COLO829 (cell line): ENCODE measurements at regions not wholly inside any gene's neighbourhood (a gene's known extent, or its start where the extent isn't known, plus 50 kb on each side); places are given as distances from the start of the nearest gene placed in this dataset.
"Not testable (repeated sequence)": the region's sequence is repeated elsewhere in the genome, so short reads cannot be mapped to it uniquely, and the experiment has no call there.

Experiments used
- DNase-seq: peaks from one replicate; pipeline ENCODE4 v3.0.0; 2012; ENCODE audit warnings: low spot score

DNA sequence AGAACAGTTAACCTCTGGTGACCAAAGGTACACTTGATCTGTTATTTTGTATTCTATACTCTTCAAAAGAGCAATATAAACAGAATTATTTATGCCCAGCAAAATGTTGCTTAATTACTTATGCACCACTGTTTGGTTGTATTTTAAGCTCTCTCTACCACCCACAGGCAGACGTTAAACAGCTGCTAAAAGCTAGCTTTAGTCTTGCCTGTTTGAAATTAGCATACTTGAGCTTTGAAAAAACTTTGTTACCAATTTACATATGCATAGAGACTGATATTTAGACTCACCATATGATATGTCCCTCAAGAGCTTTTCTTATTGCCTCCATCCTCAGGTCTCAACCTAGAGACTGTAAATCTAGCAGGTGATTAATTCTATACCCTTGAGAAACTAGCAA is 426.9 kb downstream of the NR4A2 start:
- DNase-seq = no peak

DNA sequence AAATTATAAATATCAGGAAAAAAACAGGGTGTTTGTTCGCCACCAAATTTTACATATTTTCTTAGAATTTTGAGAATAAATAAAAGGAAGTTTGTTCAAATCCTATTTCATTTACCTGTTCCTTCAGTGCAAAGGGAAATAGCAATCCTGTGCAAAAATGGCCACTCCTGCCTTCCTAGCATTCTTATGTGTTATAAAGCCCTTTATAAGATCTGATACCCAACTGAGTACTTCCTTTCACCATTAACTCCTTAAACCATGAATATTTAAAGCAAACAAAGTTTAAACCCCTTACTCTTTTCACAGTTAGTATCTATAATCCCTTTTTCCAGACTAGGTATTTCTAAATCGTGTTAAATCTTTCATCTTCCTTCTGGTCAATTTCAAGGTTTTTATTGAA is 427.8 kb downstream of the NR4A2 start:
- DNase-seq = no peak

- no peak for DNase-seq
Measured at GRCh38 chr2:155902635-155903034, 429.9 kb downstream of the NR4A2 start.

DNA sequence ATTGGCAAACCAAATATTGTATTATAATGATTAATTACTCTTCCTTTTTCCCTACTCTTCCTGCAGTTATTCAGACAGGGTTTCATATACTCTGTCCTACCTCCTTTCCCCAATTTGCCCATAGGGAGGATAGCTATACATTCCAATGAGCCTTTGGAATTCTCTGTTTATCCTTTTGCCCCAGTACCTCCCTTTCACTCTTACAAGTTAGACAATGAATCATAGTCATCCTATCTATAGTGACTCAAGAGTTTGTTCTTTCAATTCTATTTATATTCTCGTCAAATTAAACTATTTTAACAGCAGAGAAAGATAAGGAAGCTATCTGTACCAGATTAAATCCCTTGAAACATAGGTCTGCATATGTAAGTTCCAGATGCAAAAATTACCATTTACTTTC is 437.5 kb downstream of the NR4A2 start:
- DNase-seq = peak; percentile 68

DNA sequence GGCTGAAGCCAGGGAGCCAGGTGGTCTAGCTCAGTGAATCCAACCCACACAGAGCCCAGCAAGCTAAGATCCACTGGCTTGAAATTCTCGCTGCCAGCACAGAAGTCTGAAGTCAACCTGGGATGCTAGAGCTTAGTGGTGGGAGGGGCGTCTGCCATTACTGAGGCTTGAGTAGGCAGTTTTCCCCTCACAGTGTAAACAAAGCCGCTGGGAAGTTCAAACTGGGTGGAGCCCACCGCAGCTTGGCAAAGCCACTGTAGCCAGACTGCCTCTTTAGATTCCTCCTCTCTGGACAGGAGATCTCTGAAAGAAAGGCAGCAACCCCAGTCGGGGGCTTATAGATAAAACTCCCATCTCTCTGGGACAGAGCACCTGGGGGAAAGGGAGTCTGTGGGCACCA is 452.1 kb downstream of the NR4A2 start:
- DNase-seq = not testable (repeated sequence)

DNA sequence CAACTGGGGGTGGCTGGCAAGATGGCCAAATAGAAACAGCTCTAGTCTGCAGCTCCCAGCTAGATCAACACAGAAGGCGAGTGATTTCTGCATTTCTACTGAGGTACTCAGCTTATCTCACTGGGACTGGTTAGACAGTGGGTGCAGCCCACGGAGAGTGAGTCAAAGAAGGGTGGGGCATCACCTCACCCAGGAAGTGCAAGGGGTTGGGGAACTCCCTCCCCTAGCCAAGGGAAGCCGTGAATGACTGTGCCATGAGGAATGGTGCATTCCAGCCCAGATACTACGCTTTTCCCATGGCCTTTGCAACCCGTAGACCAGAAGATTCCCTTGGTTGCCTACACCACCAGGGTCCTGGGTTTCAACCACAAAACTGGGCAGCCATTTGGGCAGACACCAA is 452.6 kb downstream of the NR4A2 start:
- DNase-seq = not testable (repeated sequence)

- no peak for DNase-seq
Measured at GRCh38 chr2:155872396-155872795, 460.1 kb downstream of the NR4A2 start.

- no peak for DNase-seq
Measured at GRCh38 chr2:155871940-155872339, 460.6 kb downstream of the NR4A2 start.

- DNase-seq = no peak
Measured at GRCh38 chr2:155867564-155867963, 465.0 kb downstream of the NR4A2 start.

GRCh38 chr2:155866477-155866876 is 466.0 kb downstream of the NR4A2 start:
- no peak for DNase-seq

GRCh38 chr2:155852156-155852555 is 480.4 kb downstream of the NR4A2 start:
- DNase-seq = no peak

- peak; percentile 72 for DNase-seq
Measured at GRCh38 chr2:155846259-155846658, 486.3 kb downstream of the NR4A2 start.

GRCh38 chr2:155844461-155844860 is 488.1 kb downstream of the NR4A2 start:
- DNase-seq = no peak

DNA sequence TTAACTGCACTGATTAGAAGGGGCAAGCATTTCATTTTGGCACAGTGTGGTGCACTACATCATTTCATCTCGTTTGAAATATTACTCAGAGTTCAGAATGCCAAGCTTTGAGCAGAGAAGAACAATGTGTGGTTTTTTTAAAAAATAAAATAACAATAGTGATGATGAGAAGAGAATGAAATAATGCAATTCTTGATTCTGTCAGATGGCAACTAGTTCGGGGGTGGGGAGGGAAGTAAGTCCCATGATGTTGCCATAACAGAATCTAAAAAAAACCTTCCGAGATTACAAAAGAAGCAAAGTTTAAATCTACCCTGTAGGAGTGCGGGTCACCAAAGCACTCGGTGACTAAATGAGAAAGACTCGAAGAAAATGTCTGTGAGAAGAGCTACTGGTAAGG is 490.4 kb downstream of the NR4A2 start:
- DNase-seq = peak; percentile 21

GRCh38 chr2:155841442-155841841 is 491.1 kb downstream of the NR4A2 start:
- DNase-seq = no peak

DNA sequence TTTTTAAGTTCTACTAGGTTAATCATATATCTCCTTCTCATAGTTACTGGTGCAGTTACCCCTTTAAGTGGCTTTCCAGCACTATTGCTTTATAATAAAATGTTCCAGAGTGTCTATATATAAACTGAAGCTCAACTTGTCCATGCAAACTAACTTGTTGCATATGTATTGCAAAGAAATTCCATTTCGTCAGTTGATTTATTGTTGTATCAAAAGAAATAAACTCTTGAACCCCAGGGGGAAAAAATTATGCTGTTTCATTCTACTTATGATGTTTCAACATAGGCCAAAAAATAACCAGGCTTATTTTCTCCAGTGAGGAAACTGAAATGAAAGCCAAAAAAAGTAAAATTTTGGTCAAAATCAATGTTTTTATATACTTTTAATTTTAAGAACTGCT is 491.9 kb downstream of the NR4A2 start:
- no peak for DNase-seq

- no peak for DNase-seq
Measured at GRCh38 chr2:155839991-155840390, 492.5 kb downstream of the NR4A2 start.

- DNase-seq = no peak
Measured at GRCh38 chr2:155839436-155839835, 493.1 kb downstream of the NR4A2 start.

DNA sequence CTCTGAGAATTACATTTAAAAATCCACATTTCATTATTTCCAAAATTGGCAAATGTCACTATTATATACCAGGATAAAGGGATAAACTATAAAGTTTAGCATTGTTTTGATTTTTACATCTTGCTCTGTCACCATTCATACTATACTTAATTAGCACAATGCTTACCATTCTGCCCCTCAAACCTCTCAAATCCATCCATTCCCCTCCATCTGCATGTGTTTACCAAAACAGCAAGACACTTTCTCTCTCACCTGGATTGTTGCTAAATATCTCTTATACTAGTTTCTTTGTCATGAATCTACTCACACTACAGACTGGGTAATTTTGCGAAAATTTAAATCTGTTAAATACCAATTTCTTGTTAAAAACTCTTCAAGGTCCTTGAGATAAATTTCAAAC is 496.1 kb downstream of the NR4A2 start:
- DNase-seq = no peak

DNA sequence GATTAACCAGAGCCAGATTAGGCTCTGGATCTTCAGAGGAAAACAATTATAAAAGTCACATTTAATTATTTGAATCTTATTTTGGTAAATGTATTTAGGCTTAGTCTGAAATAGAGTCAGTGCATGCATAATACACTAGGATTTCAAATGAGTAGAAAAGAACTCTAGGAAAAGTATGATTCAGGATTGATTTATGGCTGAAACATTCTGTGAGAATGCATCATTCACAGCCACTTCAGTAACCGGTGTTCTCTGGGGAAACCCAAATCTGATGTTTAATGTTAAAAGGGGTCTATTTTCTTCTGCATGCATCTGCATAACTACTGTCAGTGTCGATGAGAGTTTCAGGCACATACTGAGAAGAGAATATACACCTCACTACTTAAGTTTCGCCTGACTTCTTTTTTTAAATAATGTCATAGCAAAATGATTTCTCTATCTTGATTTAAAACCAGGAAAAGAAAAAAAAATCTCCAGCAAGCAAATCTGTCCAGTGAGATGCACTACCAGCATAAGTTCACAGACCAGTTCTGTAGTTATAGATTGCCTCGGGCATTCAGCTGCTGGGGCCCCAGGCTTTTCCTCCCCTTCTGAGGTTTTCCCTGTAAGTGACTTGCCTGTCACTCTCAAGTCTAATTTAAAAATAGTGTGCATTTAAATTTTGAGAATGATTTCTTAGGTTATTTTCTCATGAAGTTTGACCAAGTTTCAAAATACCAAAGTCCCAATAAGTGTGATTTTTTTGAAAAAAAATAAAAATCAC is 501.5 kb downstream of the NR4A2 start:
- no peak for DNase-seq

DNA sequence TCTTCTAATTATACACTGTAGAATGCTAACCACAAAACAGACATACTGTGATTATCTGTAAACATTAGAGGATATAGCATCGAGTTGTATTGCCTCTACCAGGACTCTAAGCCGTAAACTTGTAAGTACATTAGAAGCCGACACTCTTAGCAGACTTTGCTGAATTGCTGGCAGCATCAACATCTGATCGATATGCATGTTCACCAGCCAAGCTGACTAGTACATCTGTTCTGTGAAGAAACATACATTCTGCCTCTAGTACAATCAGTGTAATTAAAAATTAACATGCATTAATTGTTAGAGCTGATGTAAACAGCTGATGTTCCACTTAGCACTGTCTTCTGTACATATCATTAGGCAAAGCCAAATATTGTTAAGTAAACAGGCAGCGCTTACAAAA is 502.2 kb downstream of the NR4A2 start:
- no peak for DNase-seq

GRCh38 chr2:155825876-155826275 is 506.6 kb downstream of the NR4A2 start:
- no peak for DNase-seq

- DNase-seq = peak; percentile 25
Measured at GRCh38 chr2:155815851-155816250, 516.7 kb downstream of the NR4A2 start.

GRCh38 chr2:155815275-155815674 is 517.2 kb downstream of the NR4A2 start:
- no peak for DNase-seq
